H1 (cell line): ENCODE measurements at regions not wholly inside any gene's neighbourhood (a gene's known extent, or its start where the extent isn't known, plus 50 kb on each side); places are given as distances from the start of the nearest gene placed in this dataset.

Experiments
- CHD7 ChIP-seq: fragments of 300-600 bp; sonication (generic); IDR thresholded peaks from 2 replicates; pipeline ENCODE4 v1.7.1; 2012; ENCODE audit warnings: low read length, moderate library complexity, mild to moderate bottlenecking, inconsistent platforms; ENCODE audit not compliant: insufficient replicate concordance
- GABPA ChIP-seq: IDR thresholded peaks from 2 replicates; pipeline ENCODE4 v1.6.1; 2011; ENCODE audit warnings: mild to moderate bottlenecking, low read length, moderate library complexity, borderline replicate concordance; ENCODE audit not compliant: insufficient read depth
- PHF8 ChIP-seq: fragments of 200-600 bp; sonication (generic); conservative IDR thresholded peaks from 2 replicates; pipeline ENCODE4 v1.7.1; 2012; ENCODE audit warnings: low read depth, mild to moderate bottlenecking, inconsistent platforms, low read length, moderate library complexity

DNA sequence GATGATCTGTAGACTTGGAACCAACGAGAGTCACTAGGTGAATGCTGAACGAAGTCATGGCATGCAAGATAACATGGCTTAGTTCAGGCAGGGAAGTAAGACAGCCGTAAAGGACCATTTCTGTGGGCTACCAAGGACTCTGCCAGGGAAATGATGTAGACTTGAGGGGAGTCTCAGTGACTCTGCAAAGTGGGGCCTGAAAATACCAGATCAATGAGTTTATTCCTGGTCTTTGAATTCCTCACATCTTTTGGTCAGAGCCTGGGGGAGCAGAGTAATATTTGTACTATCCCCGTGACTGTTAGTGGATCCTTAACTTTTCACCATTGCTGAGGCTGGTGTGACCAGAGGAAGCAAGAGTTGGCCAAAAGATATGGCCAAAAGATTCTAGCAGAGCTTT, 60.7 kb upstream of the INHBA start (continued):
- no peak for TF ChIP-seq GABPA
- no peak for TF ChIP-seq CHD7
- no peak for TF ChIP-seq PHF8
